H9 (cell line): ENCODE measurements at regions not wholly inside any gene's neighbourhood (a gene's known extent, or its start where the extent isn't known, plus 50 kb on each side); places are given as distances from the start of the nearest gene placed in this dataset.

Source experiments
- DNase-seq: peaks from one replicate; pipeline ENCODE4 v3.0.0-alpha.2; 2017
- H2AFZ ChIP-seq: one replicate; pipeline ENCODE4 v1.6.1; 2013; ENCODE audit warnings: mild to moderate bottlenecking, low read length, control low read depth, moderate library complexity
- H2AK5ac ChIP-seq: 2 replicates; pipeline ENCODE4 v1.6.1; 2013; ENCODE audit warnings: low read length, control low read depth, mixed read lengths; ENCODE audit not compliant: insufficient read length
- H2BK120ac ChIP-seq: one replicate; pipeline ENCODE4 v1.6.1; 2013; ENCODE audit warnings: low read depth, mild to moderate bottlenecking, low read length, control low read depth, inconsistent platforms; ENCODE audit not compliant: poor library complexity, severe bottlenecking
- H2BK12ac ChIP-seq: 2 replicates; pipeline ENCODE4 v1.6.1; 2013; ENCODE audit warnings: low read length, control low read depth, mixed read lengths, low read depth; ENCODE audit not compliant: insufficient read length
- H2BK15ac ChIP-seq: 2 replicates; pipeline ENCODE4 v1.6.1; 2013; ENCODE audit warnings: low read depth, low read length, control low read depth
- H2BK20ac ChIP-seq: one replicate; pipeline ENCODE4 v1.6.1; 2013; ENCODE audit warnings: low read depth, mild to moderate bottlenecking, low read length, control low read depth, inconsistent platforms; ENCODE audit not compliant: poor library complexity, severe bottlenecking
- H2BK5ac ChIP-seq: 2 replicates; pipeline ENCODE4 v1.6.1; 2013; ENCODE audit warnings: low read length, control low read depth, mixed read lengths; ENCODE audit not compliant: insufficient read length
- H3K14ac ChIP-seq: 2 replicates; pipeline ENCODE4 v1.6.1; 2013; ENCODE audit warnings: low read length, control low read depth; ENCODE audit not compliant: insufficient read depth
- H3K18ac ChIP-seq: 2 replicates; pipeline ENCODE4 v1.6.1; 2013; ENCODE audit warnings: low read depth, mild to moderate bottlenecking, mixed read lengths, low read length, control low read depth; ENCODE audit not compliant: insufficient read length
- H3K23ac ChIP-seq: 2 replicates; pipeline ENCODE4 v1.6.1; 2013; ENCODE audit warnings: low read length, control low read depth, mixed read lengths, low read depth; ENCODE audit not compliant: insufficient read length
- H3K23me2 ChIP-seq: 2 replicates; pipeline ENCODE4 v1.6.1; 2013; ENCODE audit warnings: low read depth, mild to moderate bottlenecking, mixed read lengths, low read length, control low read depth; ENCODE audit not compliant: insufficient read length, poor library complexity, severe bottlenecking
- H3K27ac ChIP-seq: 2 replicates; pipeline ENCODE4 v1.5.1; 2013; ENCODE audit warnings: low read length, control low read depth, mixed read lengths, low read depth; ENCODE audit not compliant: insufficient read length
- H3K27me3 ChIP-seq: 2 replicates; pipeline ENCODE4 v1.6.1; 2013; ENCODE audit warnings: low read length, control low read depth, inconsistent platforms; ENCODE audit not compliant: insufficient read depth
- H3K4ac ChIP-seq: 2 replicates; pipeline ENCODE4 v1.6.1; 2013; ENCODE audit warnings: low read depth, mild to moderate bottlenecking, control low read depth, inconsistent platforms, low read length, moderate library complexity
- H3K4me1 ChIP-seq: 2 replicates; pipeline ENCODE4 v1.6.1; 2013; ENCODE audit warnings: low read length, control low read depth, inconsistent platforms; ENCODE audit not compliant: insufficient read depth
- H3K4me2 ChIP-seq: 2 replicates; pipeline ENCODE4 v1.6.1; 2013; ENCODE audit warnings: low read length, control low read depth, mixed read lengths; ENCODE audit not compliant: insufficient read length, insufficient read depth
- H3K56ac ChIP-seq: 2 replicates; pipeline ENCODE4 v1.6.1; 2013; ENCODE audit warnings: low read depth, mild to moderate bottlenecking, mixed read lengths, low read length, control low read depth; ENCODE audit not compliant: insufficient read length
- H3K79me1 ChIP-seq: 2 replicates; pipeline ENCODE4 v1.6.1; 2013; ENCODE audit warnings: low read depth, mild to moderate bottlenecking, moderate library complexity, low read length, control low read depth, inconsistent platforms; ENCODE audit not compliant: insufficient read depth, poor library complexity, severe bottlenecking
- H3K79me2 ChIP-seq: 2 replicates; pipeline ENCODE4 v1.6.1; 2013; ENCODE audit warnings: low read length, control low read depth, inconsistent platforms; ENCODE audit not compliant: insufficient read depth
- H3K9ac ChIP-seq: 2 replicates; pipeline ENCODE4 v1.6.1; 2013; ENCODE audit warnings: low read length, control low read depth, mixed read lengths; ENCODE audit not compliant: insufficient read length; ENCODE audit errors: extremely low read depth
- H3K9me3 ChIP-seq: one replicate; pipeline ENCODE4 v1.6.1; 2013; ENCODE audit warnings: low read depth, low read length, inconsistent platforms; ENCODE audit not compliant: control insufficient read depth
- H3T11ph ChIP-seq: one replicate; pipeline ENCODE4 v1.6.1; 2013; ENCODE audit warnings: mild to moderate bottlenecking, low read length, control low read depth, inconsistent platforms
- H4K20me1 ChIP-seq: one replicate; pipeline ENCODE4 v1.6.1; 2013; ENCODE audit not compliant: control insufficient read depth, insufficient read length, insufficient read depth
- H4K5ac ChIP-seq: 2 replicates; pipeline ENCODE4 v1.6.1; 2013; ENCODE audit warnings: low read depth, mild to moderate bottlenecking, mixed read lengths, low read length, control low read depth; ENCODE audit not compliant: insufficient read length
- H4K8ac ChIP-seq: replicated peaks from 2 replicates; pipeline ENCODE4 v1.6.1; 2013; ENCODE audit warnings: low read length, control low read depth, mixed read lengths, low read depth; ENCODE audit not compliant: insufficient read length
- H4K91ac ChIP-seq: 2 replicates; pipeline ENCODE4 v1.6.1; 2013; ENCODE audit warnings: low read depth, mild to moderate bottlenecking, moderate library complexity, mixed read lengths, low read length, control low read depth; ENCODE audit not compliant: insufficient read length
- H3K27ac Mint-ChIP-seq, 3 experiments: 2 replicates in 2 of 3; 3 replicates in 1 of 3; pipeline ENCODE4 v1.8.0; 2020 to 2021; ENCODE audit warnings: mixed read lengths in 3 of 3, mild to moderate bottlenecking in 1 of 3, moderate library complexity in 1 of 3
- H3K27me3 Mint-ChIP-seq: 2 replicates; pipeline ENCODE4 v1.8.0; 2021; ENCODE audit warnings: low read depth, mild to moderate bottlenecking, moderate library complexity, mixed read lengths
- H3K36me3 Mint-ChIP-seq, 3 experiments: 2 replicates in 2 of 3; 3 replicates in 1 of 3; pipeline ENCODE4 v1.8.0; 2020 to 2021; ENCODE audit warnings: low read depth in 3 of 3, mixed read lengths in 3 of 3; ENCODE audit not compliant: insufficient read depth in 1 of 3
- H3K4me1 Mint-ChIP-seq, 2 experiments: 2 replicates each; pipeline ENCODE4 v1.8.0; 2020; ENCODE audit warnings: mixed read lengths in 2 of 2
- H3K4me3 Mint-ChIP-seq, 2 experiments: 2 replicates in 1 of 2; 3 replicates in 1 of 2; pipeline ENCODE4 v1.8.0; 2020 to 2021; ENCODE audit warnings: mild to moderate bottlenecking in 2 of 2, mixed read lengths in 2 of 2, moderate library complexity in 1 of 2
- H3K9me3 Mint-ChIP-seq, 2 experiments: 2 replicates in 1 of 2; 3 replicates in 1 of 2; pipeline ENCODE4 v1.8.0; 2020; ENCODE audit warnings: mild to moderate bottlenecking in 2 of 2, mixed read lengths in 2 of 2, moderate library complexity in 1 of 2
- WGBS: extraction: QIAGEN DNeasy Blood & Tissue Kit; methylation state at CpG from one replicate; pipeline ENCODE4 v1.1.7; 2013; ENCODE audit warnings: missing lambda C conversion rate, low lambda C conversion rate, mixed read lengths; ENCODE audit not compliant: insufficient read length; ENCODE audit errors: extremely low coverage; 5-methylcytosine and 5-hydroxymethylcytosine counted together
- TF ChIP-seq, protein P1 (sequence below): fragments of 200-600 bp; sonication (generic); conservative IDR thresholded peaks from 3 replicates; pipeline ENCODE4 v1.8.0; 2021; ENCODE audit warnings: antibody characterized with exemption, mild to moderate bottlenecking

GRCh38 chr3:124409650-124410275, 320.5 kb upstream of the UMPS start:
- Histone ChIP-seq H4K91ac (no peak overlapping the region), H2BK120ac (no peak overlapping the region), H3K27me3 (no peaks in the 10 kb centered on the region), H3K27ac (no peak overlapping the region), H3K23ac (no peak overlapping the region), H2BK5ac (no peak overlapping the region), H4K8ac (no peak overlapping the region), H3K79me1 (no peaks in the 10 kb centered on the region), H2AK5ac (no peak overlapping the region), H3T11ph (no peak overlapping the region), H3K4ac (no peak overlapping the region), H4K5ac (no peak overlapping the region), H3K9me3 (no peaks in the 10 kb centered on the region), H3K4me2 (no peak overlapping the region), H3K14ac (no peak overlapping the region), H4K20me1 (no peaks in the 10 kb centered on the region), H3K79me2 (no peaks in the 10 kb centered on the region), H2BK12ac (no peak overlapping the region), H3K23me2 (no peaks in the 10 kb centered on the region), H3K9ac (no peak overlapping the region), H3K56ac (no peak overlapping the region), H2AFZ (no peak overlapping the region), H3K4me1 (no peaks in the 10 kb centered on the region), H2BK20ac (no peak overlapping the region), H3K18ac (no peak overlapping the region), H2BK15ac (no peak overlapping the region)
- peaks cover 6% of the 10 kb centered on the region in 2 experiments for H3K4me1 Mint-ChIP-seq
- no peak overlapping the region for H3K27ac Mint-ChIP-seq
- H3K9me3 Mint-ChIP-seq, result no peaks in the 10 kb centered on the region
- WGBS, result no CpG with 5 or more reads among the region's 4 CpGs
- TF ChIP-seq, protein P1, sequence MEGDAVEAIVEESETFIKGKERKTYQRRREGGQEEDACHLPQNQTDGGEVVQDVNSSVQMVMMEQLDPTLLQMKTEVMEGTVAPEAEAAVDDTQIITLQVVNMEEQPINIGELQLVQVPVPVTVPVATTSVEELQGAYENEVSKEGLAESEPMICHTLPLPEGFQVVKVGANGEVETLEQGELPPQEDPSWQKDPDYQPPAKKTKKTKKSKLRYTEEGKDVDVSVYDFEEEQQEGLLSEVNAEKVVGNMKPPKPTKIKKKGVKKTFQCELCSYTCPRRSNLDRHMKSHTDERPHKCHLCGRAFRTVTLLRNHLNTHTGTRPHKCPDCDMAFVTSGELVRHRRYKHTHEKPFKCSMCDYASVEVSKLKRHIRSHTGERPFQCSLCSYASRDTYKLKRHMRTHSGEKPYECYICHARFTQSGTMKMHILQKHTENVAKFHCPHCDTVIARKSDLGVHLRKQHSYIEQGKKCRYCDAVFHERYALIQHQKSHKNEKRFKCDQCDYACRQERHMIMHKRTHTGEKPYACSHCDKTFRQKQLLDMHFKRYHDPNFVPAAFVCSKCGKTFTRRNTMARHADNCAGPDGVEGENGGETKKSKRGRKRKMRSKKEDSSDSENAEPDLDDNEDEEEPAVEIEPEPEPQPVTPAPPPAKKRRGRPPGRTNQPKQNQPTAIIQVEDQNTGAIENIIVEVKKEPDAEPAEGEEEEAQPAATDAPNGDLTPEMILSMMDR, result no peak
- H3K27me3 Mint-ChIP-seq, result no peaks in the 10 kb centered on the region
- no peaks in the 10 kb centered on the region for H3K36me3 Mint-ChIP-seq
- no peak for DNase-seq
- H3K4me3 Mint-ChIP-seq, result no peak overlapping the region
